Stimulated activated CD4-positive, alpha-beta T cell treated with anti-CD3 and anti-CD28 coated beads, Interleukin-15, amount 100 ng/mL, for 1 hour (primary cell): ENCODE measurements at regions not wholly inside any gene's neighbourhood (a gene's known extent, or its start where the extent isn't known, plus 50 kb on each side); places are given as distances from the start of the nearest gene placed in this dataset.
"Not testable (repeated sequence)": the region's sequence is repeated elsewhere in the genome, so short reads cannot be mapped to it uniquely, and the experiment has no call there.

ENCODE experiments used
- DNase-seq, 2 donors: peaks; one replicate each; pipeline ENCODE4 v3.0.0-alpha.2; 2020; ENCODE audit warnings: low read depth in 1 of 2, low spot score in 1 of 2

GRCh38 chr20:1845163-1845523 lies 50.1 kb upstream of the SIRPA start:
- no peak for DNase-seq

- DNase-seq, result no peak
These were observed 50.7 kb upstream of the SIRPA start for GRCh38 chr20:1844325-1845162.

GRCh38 chr20:1842281-1842680 lies 52.9 kb upstream of the SIRPA start:
- no peak for DNase-seq

- no peak for DNase-seq
These were observed 53.6 kb upstream of the SIRPA start for GRCh38 chr20:1841554-1842140.

- DNase-seq, result no peak
These were observed 54.2 kb upstream of the SIRPA start for GRCh38 chr20:1840817-1841553.

- not testable (repeated sequence) for DNase-seq
These were observed 55.6 kb upstream of the SIRPA start for GRCh38 chr20:1839376-1840317.

GRCh38 chr20:1838556-1839279 lies 56.5 kb upstream of the SIRPA start:
- no peak for DNase-seq

GRCh38 chr20:1835186-1836035 lies 59.8 kb upstream of the SIRPA start:
- no peak for DNase-seq

GRCh38 chr20:1833728-1834726 lies 61.2 kb upstream of the SIRPA start:
- DNase-seq, result no peak

GRCh38 chr20:1833216-1833615 lies 62.0 kb upstream of the SIRPA start:
- no peak for DNase-seq

- DNase-seq, result no peak
These were observed 62.6 kb upstream of the SIRPA start for GRCh38 chr20:1832634-1833033.

GRCh38 chr20:1831606-1832005 lies 63.6 kb upstream of the SIRPA start:
- DNase-seq, result no peak

- no peak for DNase-seq
These were observed 64.1 kb upstream of the SIRPA start for GRCh38 chr20:1831096-1831495.

GRCh38 chr20:1830240-1830639 lies 65.0 kb upstream of the SIRPA start:
- DNase-seq, result no peak

GRCh38 chr20:1829531-1829930 lies 65.7 kb upstream of the SIRPA start:
- no peak for DNase-seq

- no peak for DNase-seq
These were observed 66.4 kb upstream of the SIRPA start for GRCh38 chr20:1828786-1829131.

GRCh38 chr20:1827974-1828785 lies 67.0 kb upstream of the SIRPA start:
- no peak for DNase-seq
